H9 (cell line): ENCODE measurements at regions not wholly inside any gene's neighbourhood (a gene's known extent, or its start where the extent isn't known, plus 50 kb on each side); places are given as distances from the start of the nearest gene placed in this dataset.

Experiments
- DNase-seq: peaks from one replicate; pipeline ENCODE4 v3.0.0-alpha.2; 2017
- H2AFZ ChIP-seq: one replicate; pipeline ENCODE4 v1.6.1; 2013; ENCODE audit warnings: mild to moderate bottlenecking, low read length, control low read depth, moderate library complexity
- H2AK5ac ChIP-seq: 2 replicates; pipeline ENCODE4 v1.6.1; 2013; ENCODE audit warnings: low read length, control low read depth, mixed read lengths; ENCODE audit not compliant: insufficient read length
- H2BK120ac ChIP-seq: one replicate; pipeline ENCODE4 v1.6.1; 2013; ENCODE audit warnings: low read depth, mild to moderate bottlenecking, low read length, control low read depth, inconsistent platforms; ENCODE audit not compliant: poor library complexity, severe bottlenecking
- H2BK12ac ChIP-seq: 2 replicates; pipeline ENCODE4 v1.6.1; 2013; ENCODE audit warnings: low read length, control low read depth, mixed read lengths, low read depth; ENCODE audit not compliant: insufficient read length
- H2BK15ac ChIP-seq: 2 replicates; pipeline ENCODE4 v1.6.1; 2013; ENCODE audit warnings: low read depth, low read length, control low read depth
- H2BK20ac ChIP-seq: one replicate; pipeline ENCODE4 v1.6.1; 2013; ENCODE audit warnings: low read depth, mild to moderate bottlenecking, low read length, control low read depth, inconsistent platforms; ENCODE audit not compliant: poor library complexity, severe bottlenecking
- H2BK5ac ChIP-seq: 2 replicates; pipeline ENCODE4 v1.6.1; 2013; ENCODE audit warnings: low read length, control low read depth, mixed read lengths; ENCODE audit not compliant: insufficient read length
- H3K14ac ChIP-seq: 2 replicates; pipeline ENCODE4 v1.6.1; 2013; ENCODE audit warnings: low read length, control low read depth; ENCODE audit not compliant: insufficient read depth
- H3K18ac ChIP-seq: 2 replicates; pipeline ENCODE4 v1.6.1; 2013; ENCODE audit warnings: low read depth, mild to moderate bottlenecking, mixed read lengths, low read length, control low read depth; ENCODE audit not compliant: insufficient read length
- H3K23ac ChIP-seq: 2 replicates; pipeline ENCODE4 v1.6.1; 2013; ENCODE audit warnings: low read length, control low read depth, mixed read lengths, low read depth; ENCODE audit not compliant: insufficient read length
- H3K23me2 ChIP-seq: 2 replicates; pipeline ENCODE4 v1.6.1; 2013; ENCODE audit warnings: low read depth, mild to moderate bottlenecking, mixed read lengths, low read length, control low read depth; ENCODE audit not compliant: insufficient read length, poor library complexity, severe bottlenecking
- H3K27ac ChIP-seq: 2 replicates; pipeline ENCODE4 v1.5.1; 2013; ENCODE audit warnings: low read length, control low read depth, mixed read lengths, low read depth; ENCODE audit not compliant: insufficient read length
- H3K27me3 ChIP-seq: 2 replicates; pipeline ENCODE4 v1.6.1; 2013; ENCODE audit warnings: low read length, control low read depth, inconsistent platforms; ENCODE audit not compliant: insufficient read depth
- H3K4ac ChIP-seq: 2 replicates; pipeline ENCODE4 v1.6.1; 2013; ENCODE audit warnings: low read depth, mild to moderate bottlenecking, control low read depth, inconsistent platforms, low read length, moderate library complexity
- H3K4me1 ChIP-seq: 2 replicates; pipeline ENCODE4 v1.6.1; 2013; ENCODE audit warnings: low read length, control low read depth, inconsistent platforms; ENCODE audit not compliant: insufficient read depth
- H3K4me2 ChIP-seq: 2 replicates; pipeline ENCODE4 v1.6.1; 2013; ENCODE audit warnings: low read length, control low read depth, mixed read lengths; ENCODE audit not compliant: insufficient read length, insufficient read depth
- H3K56ac ChIP-seq: 2 replicates; pipeline ENCODE4 v1.6.1; 2013; ENCODE audit warnings: low read depth, mild to moderate bottlenecking, mixed read lengths, low read length, control low read depth; ENCODE audit not compliant: insufficient read length
- H3K79me1 ChIP-seq: 2 replicates; pipeline ENCODE4 v1.6.1; 2013; ENCODE audit warnings: low read depth, mild to moderate bottlenecking, moderate library complexity, low read length, control low read depth, inconsistent platforms; ENCODE audit not compliant: insufficient read depth, poor library complexity, severe bottlenecking
- H3K79me2 ChIP-seq: 2 replicates; pipeline ENCODE4 v1.6.1; 2013; ENCODE audit warnings: low read length, control low read depth, inconsistent platforms; ENCODE audit not compliant: insufficient read depth
- H3K9ac ChIP-seq: 2 replicates; pipeline ENCODE4 v1.6.1; 2013; ENCODE audit warnings: low read length, control low read depth, mixed read lengths; ENCODE audit not compliant: insufficient read length; ENCODE audit errors: extremely low read depth
- H3K9me3 ChIP-seq: one replicate; pipeline ENCODE4 v1.6.1; 2013; ENCODE audit warnings: low read depth, low read length, inconsistent platforms; ENCODE audit not compliant: control insufficient read depth
- H3T11ph ChIP-seq: one replicate; pipeline ENCODE4 v1.6.1; 2013; ENCODE audit warnings: mild to moderate bottlenecking, low read length, control low read depth, inconsistent platforms
- H4K20me1 ChIP-seq: one replicate; pipeline ENCODE4 v1.6.1; 2013; ENCODE audit not compliant: control insufficient read depth, insufficient read length, insufficient read depth
- H4K5ac ChIP-seq: 2 replicates; pipeline ENCODE4 v1.6.1; 2013; ENCODE audit warnings: low read depth, mild to moderate bottlenecking, mixed read lengths, low read length, control low read depth; ENCODE audit not compliant: insufficient read length
- H4K8ac ChIP-seq: replicated peaks from 2 replicates; pipeline ENCODE4 v1.6.1; 2013; ENCODE audit warnings: low read length, control low read depth, mixed read lengths, low read depth; ENCODE audit not compliant: insufficient read length
- H4K91ac ChIP-seq: 2 replicates; pipeline ENCODE4 v1.6.1; 2013; ENCODE audit warnings: low read depth, mild to moderate bottlenecking, moderate library complexity, mixed read lengths, low read length, control low read depth; ENCODE audit not compliant: insufficient read length
- H3K27ac Mint-ChIP-seq, 3 experiments: 2 replicates in 2 of 3; 3 replicates in 1 of 3; pipeline ENCODE4 v1.8.0; 2020 to 2021; ENCODE audit warnings: mixed read lengths in 3 of 3, mild to moderate bottlenecking in 1 of 3, moderate library complexity in 1 of 3
- H3K27me3 Mint-ChIP-seq: 2 replicates; pipeline ENCODE4 v1.8.0; 2021; ENCODE audit warnings: low read depth, mild to moderate bottlenecking, moderate library complexity, mixed read lengths
- H3K36me3 Mint-ChIP-seq, 3 experiments: 2 replicates in 2 of 3; 3 replicates in 1 of 3; pipeline ENCODE4 v1.8.0; 2020 to 2021; ENCODE audit warnings: low read depth in 3 of 3, mixed read lengths in 3 of 3; ENCODE audit not compliant: insufficient read depth in 1 of 3
- H3K4me1 Mint-ChIP-seq, 2 experiments: 2 replicates each; pipeline ENCODE4 v1.8.0; 2020; ENCODE audit warnings: mixed read lengths in 2 of 2
- H3K4me3 Mint-ChIP-seq, 2 experiments: 2 replicates in 1 of 2; 3 replicates in 1 of 2; pipeline ENCODE4 v1.8.0; 2020 to 2021; ENCODE audit warnings: mild to moderate bottlenecking in 2 of 2, mixed read lengths in 2 of 2, moderate library complexity in 1 of 2
- H3K9me3 Mint-ChIP-seq, 2 experiments: 2 replicates in 1 of 2; 3 replicates in 1 of 2; pipeline ENCODE4 v1.8.0; 2020; ENCODE audit warnings: mild to moderate bottlenecking in 2 of 2, mixed read lengths in 2 of 2, moderate library complexity in 1 of 2
- CTCF ChIP-seq: fragments of 200-600 bp; sonication (generic); conservative IDR thresholded peaks from 3 replicates; pipeline ENCODE4 v1.8.0; 2021; ENCODE audit warnings: antibody characterized with exemption, mild to moderate bottlenecking
- WGBS: extraction: QIAGEN DNeasy Blood & Tissue Kit; methylation state at CpG from one replicate; pipeline ENCODE4 v1.1.7; 2013; ENCODE audit warnings: missing lambda C conversion rate, low lambda C conversion rate, mixed read lengths; ENCODE audit not compliant: insufficient read length; ENCODE audit errors: extremely low coverage; 5-methylcytosine and 5-hydroxymethylcytosine counted together

GRCh38 chr21:26245428-26245827 is 74.9 kb upstream of the APP start:
- Histone ChIP-seq H2AFZ (no peak overlapping the region), H2AK5ac (no peak overlapping the region), H3K4ac (no peak overlapping the region), H3K27me3 (no peaks in the 10 kb centered on the region), H3K56ac (no peak overlapping the region), H3K9me3 (no peaks in the 10 kb centered on the region), H4K8ac (no peak overlapping the region), H3K79me1 (no peaks in the 10 kb centered on the region), H3K9ac (no peak overlapping the region), H4K20me1 (no peaks in the 10 kb centered on the region), H3T11ph (no peak overlapping the region), H2BK120ac (no peak overlapping the region), H3K23me2 (no peaks in the 10 kb centered on the region), H4K91ac (no peak overlapping the region), H2BK20ac (no peak overlapping the region), H3K23ac (no peak overlapping the region), H3K14ac (no peak overlapping the region), H3K27ac (no peak overlapping the region), H2BK5ac (no peak overlapping the region), H3K79me2 (no peaks in the 10 kb centered on the region), H3K18ac (no peak overlapping the region), H2BK15ac (no peak overlapping the region), H3K4me2 (no peak overlapping the region), H2BK12ac (no peak overlapping the region), H4K5ac (no peak overlapping the region), H3K4me1 (no peaks in the 10 kb centered on the region)
- Mint-ChIP-seq H3K9me3 (no peaks in the 10 kb centered on the region; a peak in 1 of 5 replicates), H3K27me3 (no peaks in the 10 kb centered on the region), H3K4me3 (no peak overlapping the region), H3K4me1 (peaks cover 18 to 25% of the 10 kb centered on the region in 2 experiments), H3K27ac (no peak overlapping the region; a peak in 1 of 7 replicates), H3K36me3 (no peaks in the 10 kb centered on the region)
- DNase-seq, result no peak
- TF ChIP-seq CTCF, result no peak
- no CpG with 5 or more reads among the region's 2 CpGs for WGBS
